Liver (tissue), 7 donors: ENCODE measurements at regions not wholly inside any gene's neighbourhood (a gene's known extent, or its start where the extent isn't known, plus 50 kb on each side); places are given as distances from the start of the nearest gene placed in this dataset.

ENCODE experiments used
- DNase-seq: peaks from one replicate; pipeline ENCODE4 v3.0.0-alpha.2; 2017; ENCODE audit warnings: low spot score
- H3K27ac ChIP-seq, 2 donors: one replicate each; pipeline ENCODE4 v1.7.0; 2013; ENCODE audit warnings: inconsistent platforms in 2 of 2, low read length in 2 of 2, control low read depth in 1 of 2, low read depth in 1 of 2, mild to moderate bottlenecking in 1 of 2
- H3K27me3 ChIP-seq, 4 donors: one replicate each; pipeline versions ENCODE4 v1.6.1 to v1.7.0; 2013; ENCODE audit warnings: low read length in 3 of 4, inconsistent platforms in 1 of 4, mild to moderate bottlenecking in 1 of 4, moderate library complexity in 1 of 4; ENCODE audit not compliant: control insufficient read depth in 4 of 4, insufficient read depth in 4 of 4
- H3K36me3 ChIP-seq, 4 donors: one replicate each; pipeline versions ENCODE4 v1.6.1 to v1.7.0; 2013; ENCODE audit warnings: low read length in 3 of 4, mild to moderate bottlenecking in 3 of 4, low read depth in 1 of 4, moderate library complexity in 1 of 4; ENCODE audit not compliant: control insufficient read depth in 4 of 4, insufficient read depth in 3 of 4
- H3K4me1 ChIP-seq, 4 donors: one replicate each; pipeline versions ENCODE4 v1.6.1 to v1.7.0; 2013; ENCODE audit warnings: low read length in 3 of 4, mild to moderate bottlenecking in 3 of 4, moderate library complexity in 1 of 4; ENCODE audit not compliant: control insufficient read depth in 4 of 4, insufficient read depth in 4 of 4
- H3K4me3 ChIP-seq, 3 donors: one replicate each; pipeline versions ENCODE4 v1.6.1 to v1.7.0; 2013; ENCODE audit warnings: low read length in 3 of 3, control low read depth in 1 of 3, low read depth in 1 of 3, mild to moderate bottlenecking in 1 of 3
- H3K9ac ChIP-seq, 2 donors: one replicate each; pipeline ENCODE4 v1.7.0; 2013; ENCODE audit warnings: low read length in 2 of 2, mild to moderate bottlenecking in 2 of 2, moderate library complexity in 2 of 2, control low read depth in 1 of 2, low read depth in 1 of 2
- H3K9me3 ChIP-seq, 4 donors: one replicate each; pipeline versions ENCODE4 v1.6.1 to v1.7.0; 2013; ENCODE audit warnings: low read length in 3 of 4; ENCODE audit not compliant: control insufficient read depth in 4 of 4
- ATF3 ChIP-seq: IDR thresholded peaks from 2 replicates; pipeline ENCODE4 v1.6.1; 2016; ENCODE audit warnings: antibody characterized with exemption
- EGR1 ChIP-seq, 2 donors: IDR thresholded peaks; 2 replicates each; pipeline ENCODE4 v1.6.1; 2016 to 2018; ENCODE audit warnings: antibody characterized with exemption in 2 of 2, low read depth in 2 of 2
- FOXA1 ChIP-seq: IDR thresholded peaks from 2 replicates; pipeline ENCODE4 v1.6.1; 2016; ENCODE audit warnings: antibody characterized with exemption
- FOXA2 ChIP-seq: IDR thresholded peaks from 2 replicates; pipeline ENCODE4 v1.6.1; 2016; ENCODE audit warnings: antibody characterized with exemption
- GABPA ChIP-seq, 2 donors: IDR thresholded peaks in 1 of 2; conservative IDR thresholded peaks in 1 of 2; 2 replicates each; pipeline ENCODE4 v1.6.1; 2016; ENCODE audit warnings: antibody characterized with exemption in 2 of 2, mild to moderate bottlenecking in 1 of 2, moderate library complexity in 1 of 2
- HNF4A ChIP-seq, 2 donors: conservative IDR thresholded peaks; 2 replicates each; pipeline ENCODE4 v1.6.1; 2016; ENCODE audit warnings: antibody characterized with exemption in 2 of 2, mild to moderate bottlenecking in 2 of 2
- HNF4G ChIP-seq: IDR thresholded peaks from 2 replicates; pipeline ENCODE4 v1.6.1; 2016; ENCODE audit warnings: antibody characterized with exemption
- JUND ChIP-seq, 2 donors: IDR thresholded peaks; 2 replicates each; pipeline ENCODE4 v1.6.1; 2016; ENCODE audit warnings: antibody characterized with exemption in 2 of 2
- NR2F2 ChIP-seq: IDR thresholded peaks from 2 replicates; pipeline ENCODE4 v1.6.1; 2016; ENCODE audit warnings: antibody characterized with exemption
- RAD21 ChIP-seq, 2 donors: IDR thresholded peaks; 2 replicates each; pipeline ENCODE4 v1.6.1; 2016; ENCODE audit warnings: antibody characterized with exemption in 2 of 2, mild to moderate bottlenecking in 2 of 2
- RXRA ChIP-seq, 2 donors: IDR thresholded peaks; 2 replicates each; pipeline ENCODE4 v1.6.1; 2017 to 2018; ENCODE audit warnings: antibody characterized with exemption in 2 of 2, mild to moderate bottlenecking in 1 of 2
- SP1 ChIP-seq: IDR thresholded peaks from 2 replicates; pipeline ENCODE4 v1.6.1; 2018; ENCODE audit warnings: antibody characterized with exemption, mild to moderate bottlenecking
- TAF1 ChIP-seq: conservative IDR thresholded peaks from 2 replicates; pipeline ENCODE4 v1.6.1; 2016; ENCODE audit warnings: antibody characterized with exemption, mild to moderate bottlenecking
- YY1 ChIP-seq: IDR thresholded peaks from 2 replicates; pipeline ENCODE4 v1.6.1; 2016; ENCODE audit warnings: antibody characterized with exemption, mild to moderate bottlenecking
- WGBS: extraction: QIAGEN DNeasy Blood & Tissue Kit; methylation state at CpG from one replicate; pipeline ENCODE4 v1.1.7; 2013; 5-methylcytosine and 5-hydroxymethylcytosine counted together
- TF ChIP-seq, protein P1 (sequence below): IDR thresholded peaks from 2 replicates; pipeline ENCODE4 v1.6.1; 2016; ENCODE audit warnings: antibody characterized with exemption, mild to moderate bottlenecking
- TF ChIP-seq, protein P2 (sequence below): IDR thresholded peaks from 2 replicates; pipeline ENCODE4 v1.6.1; 2016; ENCODE audit warnings: antibody characterized with exemption
- TF ChIP-seq, protein P3 (sequence below): IDR thresholded peaks from 2 replicates; pipeline ENCODE4 v1.6.1; 2016; ENCODE audit warnings: antibody characterized with exemption
- donor health status: healthy.
- donor health status: healthy.
- donor health status: healthy.
- donor health status: healthy.

DNA sequence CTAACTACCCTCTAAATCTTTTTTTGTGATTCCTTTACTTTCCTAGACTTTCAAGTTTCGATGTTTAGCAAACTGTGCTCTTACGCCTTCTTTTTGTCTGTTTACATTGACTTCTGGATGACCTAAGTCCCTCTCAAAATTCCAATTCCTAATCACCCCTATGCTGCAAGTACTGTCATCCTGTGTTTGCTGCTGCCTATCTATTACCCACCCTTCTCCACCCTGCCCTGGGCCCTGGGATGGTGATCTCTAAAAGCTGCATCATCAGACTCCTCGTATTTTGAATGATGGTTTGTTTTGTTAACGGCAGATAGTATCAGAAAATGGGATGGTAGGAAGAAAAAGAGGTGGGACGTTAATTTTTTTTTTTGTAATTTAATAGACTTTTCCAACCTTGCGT lies 272.1 kb downstream of the DIO2 start:
- no peaks in the 10 kb centered on the region for H3K36me3 ChIP-seq
- peaks cover 0 to 3% (median 0%) of the 10 kb centered on the region in 4 donors for H3K27me3 ChIP-seq
- TF ChIP-seq JUND (IDR thresholded peaks at IDR 0.05) (no peak), FOXA2 (no peak)
- no peak overlapping the region for H3K9ac ChIP-seq
- no peak overlapping the region for H3K27ac ChIP-seq
- DNase-seq = no peak
- no peaks in the 10 kb centered on the region for H3K4me1 ChIP-seq
- no peaks in the 10 kb centered on the region for H3K9me3 ChIP-seq
- 55% methylated on average over 6 of the region's 6 CpGs for WGBS
- no peak overlapping the region for H3K4me3 ChIP-seq

GRCh38 chr14:79938185-79938584 lies 273.1 kb downstream of the DIO2 start:
- TF ChIP-seq, protein P1, sequence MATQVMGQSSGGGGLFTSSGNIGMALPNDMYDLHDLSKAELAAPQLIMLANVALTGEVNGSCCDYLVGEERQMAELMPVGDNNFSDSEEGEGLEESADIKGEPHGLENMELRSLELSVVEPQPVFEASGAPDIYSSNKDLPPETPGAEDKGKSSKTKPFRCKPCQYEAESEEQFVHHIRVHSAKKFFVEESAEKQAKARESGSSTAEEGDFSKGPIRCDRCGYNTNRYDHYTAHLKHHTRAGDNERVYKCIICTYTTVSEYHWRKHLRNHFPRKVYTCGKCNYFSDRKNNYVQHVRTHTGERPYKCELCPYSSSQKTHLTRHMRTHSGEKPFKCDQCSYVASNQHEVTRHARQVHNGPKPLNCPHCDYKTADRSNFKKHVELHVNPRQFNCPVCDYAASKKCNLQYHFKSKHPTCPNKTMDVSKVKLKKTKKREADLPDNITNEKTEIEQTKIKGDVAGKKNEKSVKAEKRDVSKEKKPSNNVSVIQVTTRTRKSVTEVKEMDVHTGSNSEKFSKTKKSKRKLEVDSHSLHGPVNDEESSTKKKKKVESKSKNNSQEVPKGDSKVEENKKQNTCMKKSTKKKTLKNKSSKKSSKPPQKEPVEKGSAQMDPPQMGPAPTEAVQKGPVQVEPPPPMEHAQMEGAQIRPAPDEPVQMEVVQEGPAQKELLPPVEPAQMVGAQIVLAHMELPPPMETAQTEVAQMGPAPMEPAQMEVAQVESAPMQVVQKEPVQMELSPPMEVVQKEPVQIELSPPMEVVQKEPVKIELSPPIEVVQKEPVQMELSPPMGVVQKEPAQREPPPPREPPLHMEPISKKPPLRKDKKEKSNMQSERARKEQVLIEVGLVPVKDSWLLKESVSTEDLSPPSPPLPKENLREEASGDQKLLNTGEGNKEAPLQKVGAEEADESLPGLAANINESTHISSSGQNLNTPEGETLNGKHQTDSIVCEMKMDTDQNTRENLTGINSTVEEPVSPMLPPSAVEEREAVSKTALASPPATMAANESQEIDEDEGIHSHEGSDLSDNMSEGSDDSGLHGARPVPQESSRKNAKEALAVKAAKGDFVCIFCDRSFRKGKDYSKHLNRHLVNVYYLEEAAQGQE = no peak
- no peak for TF ChIP-seq ATF3
- TF ChIP-seq HNF4G = no peak
- TF ChIP-seq JUND (IDR thresholded peaks at IDR 0.05) = no peak
- TF ChIP-seq RAD21 (IDR thresholded peaks at IDR 0.05) = no peak
- no peak for TF ChIP-seq NR2F2
- TF ChIP-seq FOXA1 = no peak
- TF ChIP-seq FOXA2 = no peak
- TF ChIP-seq YY1 = no peak
- TF ChIP-seq EGR1 (IDR thresholded peaks at IDR 0.05; ENCODE audit: low read depth in 2 of 2) = no peak
- TF ChIP-seq, protein P2, sequence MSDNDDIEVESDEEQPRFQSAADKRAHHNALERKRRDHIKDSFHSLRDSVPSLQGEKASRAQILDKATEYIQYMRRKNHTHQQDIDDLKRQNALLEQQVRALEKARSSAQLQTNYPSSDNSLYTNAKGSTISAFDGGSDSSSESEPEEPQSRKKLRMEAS = no peak
- TF ChIP-seq, protein P3, sequence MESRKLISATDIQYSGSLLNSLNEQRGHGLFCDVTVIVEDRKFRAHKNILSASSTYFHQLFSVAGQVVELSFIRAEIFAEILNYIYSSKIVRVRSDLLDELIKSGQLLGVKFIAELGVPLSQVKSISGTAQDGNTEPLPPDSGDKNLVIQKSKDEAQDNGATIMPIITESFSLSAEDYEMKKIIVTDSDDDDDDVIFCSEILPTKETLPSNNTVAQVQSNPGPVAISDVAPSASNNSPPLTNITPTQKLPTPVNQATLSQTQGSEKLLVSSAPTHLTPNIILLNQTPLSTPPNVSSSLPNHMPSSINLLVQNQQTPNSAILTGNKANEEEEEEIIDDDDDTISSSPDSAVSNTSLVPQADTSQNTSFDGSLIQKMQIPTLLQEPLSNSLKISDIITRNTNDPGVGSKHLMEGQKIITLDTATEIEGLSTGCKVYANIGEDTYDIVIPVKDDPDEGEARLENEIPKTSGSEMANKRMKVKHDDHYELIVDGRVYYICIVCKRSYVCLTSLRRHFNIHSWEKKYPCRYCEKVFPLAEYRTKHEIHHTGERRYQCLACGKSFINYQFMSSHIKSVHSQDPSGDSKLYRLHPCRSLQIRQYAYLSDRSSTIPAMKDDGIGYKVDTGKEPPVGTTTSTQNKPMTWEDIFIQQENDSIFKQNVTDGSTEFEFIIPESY = no peak
- no peak for TF ChIP-seq SP1
- Histone ChIP-seq H3K4me1 (no peaks in the 10 kb centered on the region), H3K27me3 (peaks cover 0 to 3% (median 0%) of the 10 kb centered on the region in 4 donors), H3K4me3 (no peak overlapping the region), H3K9me3 (no peaks in the 10 kb centered on the region), H3K36me3 (no peaks in the 10 kb centered on the region), H3K9ac (no peak overlapping the region), H3K27ac (no peak overlapping the region)
- WGBS = 74% methylated on average over 3 of the region's 3 CpGs
- DNase-seq = no peak

DNA sequence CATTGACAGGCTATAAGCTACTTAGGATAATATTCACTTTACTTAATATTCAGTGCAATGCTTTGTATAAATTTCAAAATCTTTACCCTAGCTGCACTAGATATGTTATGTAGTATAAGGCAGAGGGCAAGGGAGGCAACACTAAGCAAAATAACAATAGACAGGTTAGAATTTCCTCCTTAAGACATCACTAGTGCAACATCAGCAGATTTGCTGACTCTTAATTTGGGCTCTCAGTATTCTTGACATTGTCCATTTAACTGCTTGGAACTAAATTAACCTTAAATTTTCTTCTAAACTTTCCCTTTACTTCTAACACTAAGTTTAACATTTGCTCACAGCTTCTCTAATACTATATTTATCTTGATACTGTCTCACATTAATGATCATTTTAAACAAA lies 273.9 kb downstream of the DIO2 start:
- DNase-seq = no peak
- TF ChIP-seq GABPA (IDR thresholded peaks at IDR 0.05 in 1 of 2, conservative IDR thresholded peaks at IDR 0.05 in 1 of 2) (no peak), HNF4A (conservative IDR thresholded peaks at IDR 0.05) (no peak), YY1 (no peak), SP1 (no peak), JUND (IDR thresholded peaks at IDR 0.05) (no peak), ATF3 (no peak), RXRA (IDR thresholded peaks at IDR 0.05) (no peak), FOXA2 (no peak), FOXA1 (no peak), EGR1 (IDR thresholded peaks at IDR 0.05; ENCODE audit: low read depth in 2 of 2) (no peak), RAD21 (IDR thresholded peaks at IDR 0.05) (no peak), TAF1 (no peak)
- TF ChIP-seq, protein P2 = no peak
- TF ChIP-seq, protein P1 = no peak

More for the DNA sequence above, 273.9 kb downstream of the DIO2 start:
- Histone ChIP-seq H3K9me3 (no peaks in the 10 kb centered on the region), H3K4me1 (no peaks in the 10 kb centered on the region), H3K4me3 (no peak overlapping the region), H3K27ac (no peak overlapping the region), H3K36me3 (no peaks in the 10 kb centered on the region), H3K27me3 (no peaks in the 10 kb centered on the region), H3K9ac (no peak overlapping the region)
